ENCODE measurements at regions not wholly inside any gene's neighbourhood (a gene's known extent, or its start where the extent isn't known, plus 50 kb on each side); places are given as distances from the start of the nearest gene placed in this dataset.
A peak's percentile ranks its signal among the peaks of the same experiment; 100 is the strongest.

- Histone ChIP-seq H3K36me3 (no peaks in the 10 kb centered on the region), H3K9ac (no peak overlapping the region), H2AFZ (replicated peaks) (no peak overlapping the region), H3K4me1 (peaks cover 8% of the 10 kb centered on the region), H4K20me1 (ENCODE audit: low read depth) (no peaks in the 10 kb centered on the region), H3K79me2 (ENCODE audit: low read depth) (no peaks in the 10 kb centered on the region), H3K27me3 (no peaks in the 10 kb centered on the region), H3F3A (ENCODE audit: low read depth) (no peaks in the 10 kb centered on the region), H3K4me3 (no peak overlapping the region), H3K27ac (no peak overlapping the region), H3K9me3 (ENCODE audit: low read depth) (no peaks in the 10 kb centered on the region), H3K4me2 (no peak overlapping the region)
- TF ChIP-seq EZH2phosphoT487 (IDR thresholded peaks at IDR 0.05) (no peak), CTCF (IDR thresholded peaks at IDR 0.05) (no peak), EZH2 (IDR thresholded peaks at IDR 0.05) (no peak)
- peaks cover 2% of the 10 kb centered on the region for H3K27me3 Mint-ChIP-seq (ENCODE audit: insufficient read depth, low read depth)
- no peaks in the 10 kb centered on the region for H3K36me3 Mint-ChIP-seq
- H3K4me1 Mint-ChIP-seq = peaks cover 16% of the 10 kb centered on the region
- H3K27ac Mint-ChIP-seq = no peak overlapping the region
- no peak overlapping the region for H3K4me3 Mint-ChIP-seq
- H3K9me3 Mint-ChIP-seq = no peaks in the 10 kb centered on the region
- DNase-seq (ENCODE audit: low spot score) = no peak
These were observed 654.2 kb downstream of the REEP3 start for GRCh38 chr10:64175271-64175962.

- DNase-seq (ENCODE audit: low spot score) = no peak
- no peaks in the 10 kb centered on the region for H3K36me3 Mint-ChIP-seq
- H3K4me1 Mint-ChIP-seq = peaks cover 5% of the 10 kb centered on the region
- Histone ChIP-seq H3K79me2 (ENCODE audit: low read depth) (no peaks in the 10 kb centered on the region), H3K4me1 (peaks cover 10% of the 10 kb centered on the region), H3F3A (ENCODE audit: low read depth) (no peaks in the 10 kb centered on the region), H3K4me2 (no peak overlapping the region), H3K36me3 (no peaks in the 10 kb centered on the region), H3K27ac (no peak overlapping the region), H3K4me3 (no peak overlapping the region), H2AFZ (replicated peaks) (no peak overlapping the region), H4K20me1 (ENCODE audit: low read depth) (no peaks in the 10 kb centered on the region), H3K9me3 (ENCODE audit: low read depth) (no peaks in the 10 kb centered on the region), H3K27me3 (no peaks in the 10 kb centered on the region), H3K9ac (no peak overlapping the region)
- H3K4me3 Mint-ChIP-seq = no peak overlapping the region
- no peaks in the 10 kb centered on the region for H3K9me3 Mint-ChIP-seq
- H3K27me3 Mint-ChIP-seq (ENCODE audit: insufficient read depth, low read depth) = no peaks in the 10 kb centered on the region
- no peak for TF ChIP-seq CTCF (IDR thresholded peaks at IDR 0.05)
- no peak for TF ChIP-seq EZH2 (IDR thresholded peaks at IDR 0.05)
- no peak for TF ChIP-seq EZH2phosphoT487 (IDR thresholded peaks at IDR 0.05)
- no peak overlapping the region for H3K27ac Mint-ChIP-seq
These were observed 661.5 kb downstream of the REEP3 start for GRCh38 chr10:64182671-64183070.

GRCh38 chr10:64191286-64191685 is 670.1 kb downstream of the REEP3 start:
- H3K4me1 Mint-ChIP-seq = peaks cover 16% of the 10 kb centered on the region
- Histone ChIP-seq H3K27me3 (no peaks in the 10 kb centered on the region), H2AFZ (replicated peaks) (peak overlapping the region; percentile 43), H3K9ac (no peak overlapping the region), H3K27ac (no peak overlapping the region), H3K4me2 (no peak overlapping the region), H3K79me2 (ENCODE audit: low read depth) (no peaks in the 10 kb centered on the region), H3K4me1 (no peaks in the 10 kb centered on the region), H3K36me3 (no peaks in the 10 kb centered on the region), H4K20me1 (ENCODE audit: low read depth) (no peaks in the 10 kb centered on the region), H3F3A (ENCODE audit: low read depth) (no peaks in the 10 kb centered on the region), H3K4me3 (no peak overlapping the region), H3K9me3 (ENCODE audit: low read depth) (no peaks in the 10 kb centered on the region)
- no peak overlapping the region for H3K27ac Mint-ChIP-seq
- H3K4me3 Mint-ChIP-seq = no peak overlapping the region
- H3K9me3 Mint-ChIP-seq = peaks cover 2% of the 10 kb centered on the region
- no peaks in the 10 kb centered on the region for H3K36me3 Mint-ChIP-seq
- no peak for DNase-seq (ENCODE audit: low spot score)
- peaks cover 5% of the 10 kb centered on the region for H3K27me3 Mint-ChIP-seq (ENCODE audit: insufficient read depth, low read depth)
- no peak for TF ChIP-seq EZH2 (IDR thresholded peaks at IDR 0.05)
- no peak for TF ChIP-seq EZH2phosphoT487 (IDR thresholded peaks at IDR 0.05)
- TF ChIP-seq CTCF (IDR thresholded peaks at IDR 0.05) = no peak

All from neural progenitor cell (in vitro differentiated cells).